Tibial nerve (tissue), 4 donors: ENCODE measurements at regions not wholly inside any gene's neighbourhood (a gene's known extent, or its start where the extent isn't known, plus 50 kb on each side); places are given as distances from the start of the nearest gene placed in this dataset.
"Not testable (repeated sequence)": the region's sequence is repeated elsewhere in the genome, so short reads cannot be mapped to it uniquely, and the experiment has no call there.

Experiments
- CTCF ChIP-seq, 5 experiments: fragments of 200-600 bp in 3 of 5; fragments of 450-650 bp in 2 of 5; sonication (generic) in 3 of 5; IDR thresholded peaks; one replicate each; pipeline ENCODE4 v1.5.1; 2016 to 2019; ENCODE audit warnings: antibody characterized with exemption in 5 of 5, mild to moderate bottlenecking in 3 of 5, moderate library complexity in 2 of 5
- EP300 ChIP-seq, 2 donors: sonication (generic); formaldehyde crosslinking; IDR thresholded peaks; one replicate each; pipeline ENCODE4 v1.6.1; 2017; ENCODE audit warnings: antibody characterized with exemption in 2 of 2, mild to moderate bottlenecking in 1 of 2
- POLR2A ChIP-seq, 2 donors: fragments of 450-650 bp; IDR thresholded peaks; one replicate each; pipeline ENCODE4 v1.6.1; 2017; ENCODE audit warnings: antibody characterized with exemption in 2 of 2, mild to moderate bottlenecking in 2 of 2, moderate library complexity in 2 of 2

- not testable (repeated sequence) for TF ChIP-seq CTCF, POLR2A, EP300 (IDR thresholded peaks at IDR 0.05)
These were observed 122.5 kb upstream of the KRTAP5-11 start for GRCh38 chr11:71705086-71705737.
